Activated CD8-positive, alpha-beta T cell treated with anti-CD3 and anti-CD28 coated beads for 36 hours (primary cell): ENCODE measurements at regions not wholly inside any gene's neighbourhood (a gene's known extent, or its start where the extent isn't known, plus 50 kb on each side); places are given as distances from the start of the nearest gene placed in this dataset.

Experiments
- ATAC-seq: fragments of 200-7000 bp; cut with Tn5 transposase; one replicate; pipeline ENCODE4 v1.10.0; 2021; ENCODE audit warnings: mild to moderate bottlenecking, moderate library complexity
- CTCF ChIA-PET: fragments of 350-600 bp; sonication (Branson Sonifier 250); formaldehyde crosslinking; loops from one replicate; lab custom pipeline; 2021; ENCODE audit warnings: antibody characterized with exemption; lab: Charles Lee
- POLR2A ChIA-PET: fragments of 350-600 bp; sonication (Branson Sonifier 250); formaldehyde crosslinking; loops from one replicate; lab custom pipeline; 2021; ENCODE audit warnings: antibody characterized with exemption; lab: Charles Lee
- DNase-seq: peaks from one replicate; pipeline ENCODE4 v3.0.0-alpha.2; 2020
- H3K27ac Mint-ChIP-seq: one replicate; pipeline ENCODE4 v1.8.0; 2021; ENCODE audit warnings: mild to moderate bottlenecking, mixed read lengths
- H3K27me3 Mint-ChIP-seq: one replicate; pipeline ENCODE4 v1.8.0; 2021; ENCODE audit warnings: mixed read lengths
- H3K36me3 Mint-ChIP-seq: one replicate; pipeline ENCODE4 v1.8.0; 2021; ENCODE audit warnings: low read depth, mixed read lengths
- H3K4me1 Mint-ChIP-seq: one replicate; pipeline ENCODE4 v1.8.0; 2021; ENCODE audit warnings: low read depth, mixed read lengths
- H3K4me3 Mint-ChIP-seq: one replicate; pipeline ENCODE4 v1.8.0; 2021; ENCODE audit warnings: mild to moderate bottlenecking, moderate library complexity, mixed read lengths
- H3K9me3 Mint-ChIP-seq: one replicate; pipeline ENCODE4 v1.8.0; 2021; ENCODE audit warnings: mixed read lengths
- CTCF ChIP-seq: fragments of 200-600 bp; IDR thresholded peaks from one replicate; pipeline ENCODE4 v1.8.0; 2022; ENCODE audit warnings: antibody characterized with exemption, mild to moderate bottlenecking
- intact Hi-C: fragments of 100-400 bp; cut with micrococcal nuclease; formaldehyde crosslinking; loops from one replicate; pipeline ENCODE4 v1.10.0; 2022

GRCh38 chr3:43211681-43212080 lies 74.7 kb upstream of the SNRK start:
- no peak overlapping the region for H3K4me3 Mint-ChIP-seq
- intact Hi-C loops: no loop called here
- DNase-seq: no peak
- H3K4me1 Mint-ChIP-seq: peaks cover 13% of the 10 kb centered on the region
- TF ChIP-seq CTCF: no peak
- no peaks in the 10 kb centered on the region for H3K9me3 Mint-ChIP-seq
- ATAC-seq: no peak
- no peak overlapping the region for H3K27ac Mint-ChIP-seq
- POLR2A ChIA-PET: no interaction called here
- no peaks in the 10 kb centered on the region for H3K36me3 Mint-ChIP-seq
- CTCF ChIA-PET: interaction anchor here (0.8 kb wide), 1 partner anchor 12 kb away, joined by 3 read pairs; no protein-coding TSS in a partner anchor
- H3K27me3 Mint-ChIP-seq: no peaks in the 10 kb centered on the region

- H3K9me3 Mint-ChIP-seq: no peaks in the 10 kb centered on the region
- ATAC-seq (no peak), DNase-seq (no peak)
- H3K36me3 Mint-ChIP-seq: no peaks in the 10 kb centered on the region
- TF ChIP-seq CTCF: no peak
- intact Hi-C loops: no loop called here
- peak overlapping the region; percentile 16 for H3K27ac Mint-ChIP-seq
- peaks cover 4% of the 10 kb centered on the region for H3K4me1 Mint-ChIP-seq
- no peaks in the 10 kb centered on the region for H3K27me3 Mint-ChIP-seq
- no peak overlapping the region for H3K4me3 Mint-ChIP-seq
- ChIA-PET POLR2A (no interaction called here), CTCF (interaction anchor here (0.7 to 1.2 kb wide), 2 partner anchors 48 to 318 kb away, joined by 3 read pairs; no protein-coding TSS in a partner anchor)
Observed at GRCh38 chr3:43210049-43211027, 76.0 kb upstream of the SNRK start.

- intact Hi-C loops: no loop called here
- ATAC-seq: peak; percentile 56
- no peaks in the 10 kb centered on the region for H3K36me3 Mint-ChIP-seq
- DNase-seq: no peak
- no peaks in the 10 kb centered on the region for H3K9me3 Mint-ChIP-seq
- CTCF ChIA-PET: no interaction called here
- POLR2A ChIA-PET: no interaction called here
- H3K4me3 Mint-ChIP-seq: no peak overlapping the region
- no peaks in the 10 kb centered on the region for H3K27me3 Mint-ChIP-seq
- no peak for TF ChIP-seq CTCF
- peaks cover 4% of the 10 kb centered on the region for H3K4me1 Mint-ChIP-seq
- H3K27ac Mint-ChIP-seq: no peak overlapping the region
Observed at GRCh38 chr3:43207628-43208085, 78.7 kb upstream of the SNRK start.

- CTCF ChIA-PET: interaction anchor here (1.0 kb wide), 1 partner anchor 264 kb away, joined by 3 read pairs; no protein-coding TSS in a partner anchor
- intact Hi-C loops: no loop called here
- peaks cover 4% of the 10 kb centered on the region for H3K4me1 Mint-ChIP-seq
Observed at GRCh38 chr3:43206632-43207031, 79.7 kb upstream of the SNRK start.

More at GRCh38 chr3:43206632-43207031, 79.7 kb upstream of the SNRK start:
- Mint-ChIP-seq H3K36me3 (no peaks in the 10 kb centered on the region), H3K27ac (no peak overlapping the region), H3K27me3 (no peaks in the 10 kb centered on the region), H3K9me3 (no peaks in the 10 kb centered on the region), H3K4me3 (no peak overlapping the region)
- ATAC-seq (no peak), DNase-seq (no peak)
- TF ChIP-seq CTCF: no peak
- POLR2A ChIA-PET: no interaction called here
